ENCODE measurements at regions not wholly inside any gene's neighbourhood (a gene's known extent, or its start where the extent isn't known, plus 50 kb on each side); places are given as distances from the start of the nearest gene placed in this dataset.

- no peak for DNase-seq (ENCODE audit: low read depth in 4 of 4, low spot score in 2 of 4)
Observed at GRCh38 chr9:1726993-1727759, 288.0 kb upstream of the SMARCA2 start.

- no peak for DNase-seq (ENCODE audit: low read depth in 4 of 4, low spot score in 2 of 4)
Observed at GRCh38 chr9:1729631-1730030, 285.5 kb upstream of the SMARCA2 start.

- no peak for DNase-seq (ENCODE audit: low read depth in 4 of 4, low spot score in 2 of 4)
Observed at GRCh38 chr9:1732670-1733069, 282.5 kb upstream of the SMARCA2 start.

- no peak for DNase-seq (ENCODE audit: low read depth in 4 of 4, low spot score in 2 of 4)
Observed at GRCh38 chr9:1738511-1739100, 276.5 kb upstream of the SMARCA2 start.

- no peak for DNase-seq (ENCODE audit: low read depth in 4 of 4, low spot score in 2 of 4)
Observed at GRCh38 chr9:1743121-1743960, 271.8 kb upstream of the SMARCA2 start.

- no peak for DNase-seq (ENCODE audit: low read depth in 4 of 4, low spot score in 2 of 4)
Observed at GRCh38 chr9:1745980-1746379, 269.2 kb upstream of the SMARCA2 start.

- DNase-seq (ENCODE audit: low read depth in 4 of 4, low spot score in 2 of 4): no peak
Observed at GRCh38 chr9:1747417-1747967, 267.7 kb upstream of the SMARCA2 start.

- no peak for DNase-seq (ENCODE audit: low read depth in 4 of 4, low spot score in 2 of 4)
Observed at GRCh38 chr9:1748407-1748806, 266.7 kb upstream of the SMARCA2 start.

GRCh38 chr9:1757186-1757585, 258.0 kb upstream of the SMARCA2 start:
- DNase-seq (ENCODE audit: low read depth in 4 of 4, low spot score in 2 of 4): no peak

- DNase-seq (ENCODE audit: low read depth in 4 of 4, low spot score in 2 of 4): no peak
Observed at GRCh38 chr9:1759009-1759408, 256.1 kb upstream of the SMARCA2 start.

- DNase-seq (ENCODE audit: low read depth in 4 of 4, low spot score in 2 of 4): no peak
Observed at GRCh38 chr9:1759771-1760300, 255.3 kb upstream of the SMARCA2 start.

- DNase-seq (ENCODE audit: low read depth in 4 of 4, low spot score in 2 of 4): no peak
Observed at GRCh38 chr9:1761807-1762206, 253.3 kb upstream of the SMARCA2 start.

GRCh38 chr9:1766042-1766441, 249.1 kb upstream of the SMARCA2 start:
- DNase-seq (ENCODE audit: low read depth in 4 of 4, low spot score in 2 of 4): no peak

- DNase-seq (ENCODE audit: low read depth in 4 of 4, low spot score in 2 of 4): no peak
Observed at GRCh38 chr9:1768561-1768960, 246.6 kb upstream of the SMARCA2 start.

GRCh38 chr9:1771094-1771789, 243.9 kb upstream of the SMARCA2 start:
- DNase-seq (ENCODE audit: low read depth in 4 of 4, low spot score in 2 of 4): no peak

GRCh38 chr9:1775230-1775629, 239.9 kb upstream of the SMARCA2 start:
- no peak for DNase-seq (ENCODE audit: low read depth in 4 of 4, low spot score in 2 of 4)

GRCh38 chr9:1776668-1777067, 238.5 kb upstream of the SMARCA2 start:
- DNase-seq (ENCODE audit: low read depth in 4 of 4, low spot score in 2 of 4): no peak

GRCh38 chr9:1791191-1791590, 224.0 kb upstream of the SMARCA2 start:
- DNase-seq (ENCODE audit: low read depth in 4 of 4, low spot score in 2 of 4): no peak

- DNase-seq (ENCODE audit: low read depth in 4 of 4, low spot score in 2 of 4): no peak
Observed at GRCh38 chr9:1794547-1795270, 220.4 kb upstream of the SMARCA2 start.
